HUES48 (cell line): ENCODE measurements at regions not wholly inside any gene's neighbourhood (a gene's known extent, or its start where the extent isn't known, plus 50 kb on each side); places are given as distances from the start of the nearest gene placed in this dataset.
A peak's percentile ranks its signal among the peaks of the same experiment; 100 is the strongest.

Source experiments
- H3K27ac ChIP-seq: one replicate; pipeline ENCODE4 v1.7.0; 2013; ENCODE audit warnings: low read depth, low read length, inconsistent platforms
- H3K27me3 ChIP-seq: 2 replicates; pipeline ENCODE4 v1.6.1; 2013; ENCODE audit warnings: mild to moderate bottlenecking, low read length; ENCODE audit not compliant: control insufficient read depth, insufficient read depth
- H3K36me3 ChIP-seq: 2 replicates; pipeline ENCODE4 v1.6.1; 2013; ENCODE audit warnings: low read length; ENCODE audit not compliant: control insufficient read depth, insufficient read depth
- H3K4me1 ChIP-seq: 2 replicates; pipeline ENCODE4 v1.6.1; 2013; ENCODE audit warnings: mild to moderate bottlenecking, low read length; ENCODE audit not compliant: control insufficient read depth, insufficient read depth
- H3K4me3 ChIP-seq: 2 replicates; pipeline ENCODE4 v1.5.1; 2013; ENCODE audit warnings: mild to moderate bottlenecking, low read depth, low read length
- H3K9ac ChIP-seq: 2 replicates; pipeline ENCODE4 v1.6.1; 2013; ENCODE audit warnings: mild to moderate bottlenecking, low read depth, low read length, moderate library complexity
- H3K9me3 ChIP-seq: 2 replicates; pipeline ENCODE4 v1.6.1; 2013; ENCODE audit warnings: low read length; ENCODE audit not compliant: control insufficient read depth, insufficient read depth

DNA sequence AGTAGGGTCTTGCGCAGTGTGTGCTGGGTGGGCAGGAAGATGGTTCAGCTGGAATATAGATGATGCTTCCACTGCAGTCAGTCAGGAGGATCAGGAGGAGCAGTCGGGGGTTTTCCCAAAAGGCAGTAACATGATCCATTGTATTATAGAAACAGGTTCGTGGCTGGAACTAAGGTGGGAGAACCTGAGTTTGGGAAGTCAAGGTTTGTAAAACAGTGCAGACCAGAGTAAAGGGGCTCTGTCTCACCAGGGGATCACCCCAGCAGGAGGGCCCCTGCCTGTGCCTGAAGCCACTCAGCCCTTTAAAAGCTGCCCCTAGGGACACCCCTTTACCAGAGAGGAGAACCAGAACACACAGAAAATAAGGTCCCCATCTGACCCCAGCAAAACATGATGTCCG lies 213.4 kb downstream of the AUH start:
- no peaks in the 10 kb centered on the region for H3K36me3 ChIP-seq
- no peaks in the 10 kb centered on the region for H3K27me3 ChIP-seq
- 0 out of 2 replicates have a peak overlapping the region, but pooled peaks have one; percentile 5 for H3K4me3 ChIP-seq
- H3K9ac ChIP-seq, result no peak overlapping the region
- peaks cover 24% of the 10 kb centered on the region for H3K4me1 ChIP-seq
- H3K27ac ChIP-seq, result no peak overlapping the region
- H3K9me3 ChIP-seq, result peaks cover 13% of the 10 kb centered on the region; the same call in 1 of the 2 replicates

- Histone ChIP-seq H3K9me3 (peaks cover 13% of the 10 kb centered on the region; the same call in 1 of the 2 replicates), H3K4me1 (peaks cover 24% of the 10 kb centered on the region), H3K27ac (no peak overlapping the region), H3K9ac (no peak overlapping the region), H3K4me3 (no peak overlapping the region), H3K36me3 (no peaks in the 10 kb centered on the region), H3K27me3 (no peaks in the 10 kb centered on the region)
Measured at GRCh38 chr9:91150273-91150997, 211.3 kb downstream of the AUH start.

DNA sequence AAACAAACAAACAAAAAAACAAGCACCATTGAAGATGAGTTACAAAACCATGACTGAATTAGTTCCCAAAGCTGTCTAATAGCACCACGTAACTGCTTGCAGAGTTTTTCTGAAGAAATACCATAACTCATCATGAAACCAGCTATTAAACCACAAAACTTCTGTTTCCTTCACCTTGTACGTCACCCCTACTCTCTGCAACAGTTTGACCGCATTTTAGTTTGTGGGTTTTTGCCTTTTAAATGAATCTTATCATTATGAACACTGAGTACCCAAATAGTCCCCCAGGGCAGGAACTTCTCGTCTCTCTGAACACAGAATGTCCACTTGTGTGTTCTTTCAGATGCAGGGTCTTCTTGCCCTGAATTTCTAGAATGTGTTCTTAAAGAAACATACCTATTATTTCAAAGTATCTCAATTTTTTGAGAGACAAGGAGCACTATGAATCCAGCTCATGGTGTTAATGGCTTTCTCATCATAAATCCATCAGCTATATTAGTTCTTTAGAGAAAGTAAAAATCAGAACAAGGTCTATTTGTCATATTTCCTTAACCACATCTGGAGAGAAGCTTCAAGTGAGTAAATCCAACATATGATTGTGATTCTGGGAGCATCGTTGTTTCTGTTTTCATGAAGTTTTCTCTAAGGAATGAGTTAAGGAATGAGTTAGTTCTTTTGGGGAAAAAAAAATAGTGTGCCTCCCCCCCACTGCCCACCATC lies 210.6 kb downstream of the AUH start:
- Histone ChIP-seq H3K27me3 (no peaks in the 10 kb centered on the region), H3K4me3 (no peak overlapping the region), H3K27ac (no peak overlapping the region), H3K4me1 (peaks cover 24% of the 10 kb centered on the region), H3K9me3 (peaks cover 13% of the 10 kb centered on the region; the same call in 1 of the 2 replicates), H3K36me3 (no peaks in the 10 kb centered on the region), H3K9ac (no peak overlapping the region)

GRCh38 chr9:91151718-91152095 lies 210.0 kb downstream of the AUH start:
- Histone ChIP-seq H3K27ac (no peak overlapping the region), H3K27me3 (no peaks in the 10 kb centered on the region), H3K9ac (no peak overlapping the region), H3K36me3 (no peaks in the 10 kb centered on the region), H3K4me1 (peaks cover 20% of the 10 kb centered on the region), H3K4me3 (no peak overlapping the region), H3K9me3 (peaks cover 13% of the 10 kb centered on the region; the same call in 1 of the 2 replicates)

- Histone ChIP-seq H3K9ac (no peak overlapping the region), H3K9me3 (peaks cover 11% of the 10 kb centered on the region; the same call in 1 of the 2 replicates), H3K4me1 (peaks cover 4% of the 10 kb centered on the region; the same call in 1 of the 2 replicates), H3K4me3 (no peak overlapping the region), H3K36me3 (no peaks in the 10 kb centered on the region), H3K27me3 (no peaks in the 10 kb centered on the region), H3K27ac (no peak overlapping the region)
Measured at GRCh38 chr9:91154686-91155085, 207.0 kb downstream of the AUH start.

DNA sequence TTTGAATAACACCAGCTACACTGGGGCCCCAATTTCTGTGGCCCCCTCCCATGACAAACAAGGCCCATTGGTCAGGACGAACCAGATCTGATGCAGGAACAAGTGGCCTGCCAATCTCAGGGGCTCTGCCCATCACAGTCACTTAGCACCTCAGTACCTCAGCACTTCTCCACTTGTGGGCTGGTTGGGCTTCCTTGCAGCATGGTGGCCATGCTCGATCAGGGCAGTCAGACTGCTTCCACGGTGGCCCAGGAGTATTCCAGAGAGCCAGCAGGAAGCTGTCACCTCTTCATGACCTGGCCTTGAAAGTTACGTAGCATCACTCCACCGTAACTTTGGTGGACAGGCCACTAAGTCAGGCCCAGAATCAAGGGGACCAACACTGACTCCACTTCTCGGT lies 206.5 kb downstream of the AUH start:
- Histone ChIP-seq H3K27ac (no peak overlapping the region), H3K4me3 (no peak overlapping the region), H3K9me3 (peaks cover 11% of the 10 kb centered on the region; the same call in 1 of the 2 replicates), H3K9ac (no peak overlapping the region), H3K27me3 (no peaks in the 10 kb centered on the region), H3K36me3 (no peaks in the 10 kb centered on the region), H3K4me1 (peaks cover 4% of the 10 kb centered on the region; the same call in 1 of the 2 replicates)

DNA sequence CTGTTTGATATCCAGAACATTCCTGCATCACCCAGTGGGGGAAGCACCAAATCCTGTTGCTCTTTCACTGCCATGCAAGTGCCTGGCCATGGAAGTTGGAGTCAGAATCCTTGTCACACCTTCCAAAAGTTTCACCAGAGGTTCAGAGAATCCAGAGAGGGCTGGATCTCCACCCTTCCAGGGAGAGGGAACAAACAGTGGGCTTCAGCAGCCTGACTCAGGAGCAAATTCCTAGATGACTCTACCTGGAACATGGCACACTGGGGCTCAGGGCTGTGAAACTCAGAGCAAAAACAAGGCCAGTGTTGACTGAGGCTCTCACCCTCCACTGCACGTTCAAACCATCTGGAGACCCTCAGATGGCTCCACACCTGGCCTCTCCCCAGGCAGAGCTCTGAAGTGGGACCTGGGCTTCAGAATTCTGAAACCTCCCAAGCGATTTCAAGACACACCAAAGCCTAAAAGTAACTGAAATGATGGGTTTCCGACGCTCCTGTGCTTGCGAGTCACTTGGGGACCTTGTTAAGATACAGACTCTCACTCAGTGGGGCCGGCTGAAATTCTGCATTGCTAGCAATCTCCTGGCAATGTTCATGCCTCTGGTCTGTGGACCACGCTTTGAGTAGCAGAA lies 205.9 kb downstream of the AUH start:
- H3K9me3 ChIP-seq, result peaks cover 11% of the 10 kb centered on the region; the same call in 1 of the 2 replicates
- no peak overlapping the region for H3K4me3 ChIP-seq
- H3K9ac ChIP-seq, result no peak overlapping the region
- H3K36me3 ChIP-seq, result no peaks in the 10 kb centered on the region
- no peaks in the 10 kb centered on the region for H3K27me3 ChIP-seq
- no peak overlapping the region for H3K27ac ChIP-seq
- peaks cover 4% of the 10 kb centered on the region; the same call in 1 of the 2 replicates for H3K4me1 ChIP-seq

GRCh38 chr9:91156451-91157234 lies 205.1 kb downstream of the AUH start:
- Histone ChIP-seq H3K4me1 (peaks cover 4% of the 10 kb centered on the region; the same call in 1 of the 2 replicates), H3K27ac (no peak overlapping the region), H3K4me3 (no peak overlapping the region), H3K9ac (no peak overlapping the region), H3K36me3 (no peaks in the 10 kb centered on the region), H3K9me3 (peaks cover 11% of the 10 kb centered on the region; the same call in 1 of the 2 replicates), H3K27me3 (no peaks in the 10 kb centered on the region)

GRCh38 chr9:91157883-91158282 lies 203.8 kb downstream of the AUH start:
- Histone ChIP-seq H3K36me3 (no peaks in the 10 kb centered on the region), H3K27ac (no peak overlapping the region), H3K9ac (no peak overlapping the region), H3K4me3 (no peak overlapping the region), H3K4me1 (peaks cover 11% of the 10 kb centered on the region), H3K9me3 (peaks cover 4% of the 10 kb centered on the region; the same call in 1 of the 2 replicates), H3K27me3 (no peaks in the 10 kb centered on the region)

- Histone ChIP-seq H3K27me3 (no peaks in the 10 kb centered on the region), H3K9ac (no peak overlapping the region), H3K4me1 (peaks cover 12% of the 10 kb centered on the region), H3K9me3 (no peaks in the 10 kb centered on the region), H3K36me3 (no peaks in the 10 kb centered on the region), H3K4me3 (no peak overlapping the region), H3K27ac (no peak overlapping the region)
Measured at GRCh38 chr9:91158286-91158685, 203.4 kb downstream of the AUH start.
